Gastroesophageal sphincter (tissue), 4 donors: ENCODE measurements at regions not wholly inside any gene's neighbourhood (a gene's known extent, or its start where the extent isn't known, plus 50 kb on each side); places are given as distances from the start of the nearest gene placed in this dataset.
"Not testable (repeated sequence)": the region's sequence is repeated elsewhere in the genome, so short reads cannot be mapped to it uniquely, and the experiment has no call there.

ENCODE experiments used
- ATAC-seq: fragments of 150-250 bp; one replicate; pipeline ENCODE4 v1.9.1; 2016; ENCODE audit warnings: mild to moderate bottlenecking, moderate library complexity
- H3K27ac ChIP-seq, 4 donors: fragments of 200-600 bp; sonication (generic) in 3 of 4; 1 replicate in 3 of 4; 2 replicates in 1 of 4; pipeline ENCODE4 v1.5.1; 2016 to 2019
- H3K27me3 ChIP-seq: fragments of 200-600 bp; sonication (generic); one replicate; pipeline ENCODE4 v1.5.1; 2019
- H3K36me3 ChIP-seq, 2 donors: fragments of 200-600 bp; sonication (generic); one replicate each; pipeline ENCODE4 v1.5.1; 2019; ENCODE audit warnings: control low read depth in 1 of 2
- H3K4me1 ChIP-seq, 3 donors: fragments of 200-600 bp; sonication (generic); 1 replicate in 2 of 3; 2 replicates in 1 of 3; pipeline ENCODE4 v1.5.1; 2016 to 2019; ENCODE audit warnings: control low read depth in 2 of 3
- H3K4me3 ChIP-seq, 2 donors: fragments of 200-600 bp; sonication (generic); one replicate each; pipeline ENCODE4 v1.5.1; 2019; ENCODE audit warnings: mild to moderate bottlenecking in 1 of 2, moderate library complexity in 1 of 2
- H3K9me3 ChIP-seq, 3 donors: fragments of 200-600 bp; sonication (generic); one replicate each; pipeline ENCODE4 v1.5.1; 2017 to 2019; ENCODE audit warnings: control low read depth in 2 of 3
- CTCF ChIP-seq, 4 experiments: fragments of 200-600 bp in 2 of 4; fragments of 450-650 bp in 2 of 4; sonication (generic) in 1 of 4; IDR thresholded peaks; one replicate each; pipeline ENCODE4 v1.5.1; 2017 to 2019; ENCODE audit warnings: antibody characterized with exemption in 4 of 4, mild to moderate bottlenecking in 2 of 4, moderate library complexity in 2 of 4
- EP300 ChIP-seq: sonication (generic); formaldehyde crosslinking; IDR thresholded peaks from one replicate; pipeline ENCODE4 v1.6.1; 2017; ENCODE audit warnings: antibody characterized with exemption, mild to moderate bottlenecking
- POLR2A ChIP-seq, 2 donors: fragments of 450-650 bp; IDR thresholded peaks; one replicate each; pipeline ENCODE4 v1.6.1; 2017; ENCODE audit warnings: antibody characterized with exemption in 2 of 2, mild to moderate bottlenecking in 2 of 2, moderate library complexity in 1 of 2
- POLR2AphosphoS5 ChIP-seq: sonication (generic); formaldehyde crosslinking; IDR thresholded peaks from one replicate; pipeline ENCODE4 v1.6.1; 2017; ENCODE audit warnings: antibody characterized with exemption
- WGBS, 2 donors: methylation state at CpG; one replicate each; pipeline ENCODE4 v1.1.5; 2018; ENCODE audit warnings: low coverage in 1 of 2; 5-methylcytosine and 5-hydroxymethylcytosine counted together

- 78 to 96% methylated on average over 2 to 3 of the region's 3 CpGs for WGBS, 2 donors
- H3K4me3 ChIP-seq, result no peak overlapping the region
- no peaks in the 10 kb centered on the region for H3K27me3 ChIP-seq
- no peaks in the 10 kb centered on the region for H3K36me3 ChIP-seq
- no peaks in the 10 kb centered on the region for H3K4me1 ChIP-seq
- H3K27ac ChIP-seq, result no peak overlapping the region
- no peak for ATAC-seq
- no peaks in the 10 kb centered on the region for H3K9me3 ChIP-seq
- TF ChIP-seq POLR2A (IDR thresholded peaks at IDR 0.05) (no peak), EP300 (no peak), CTCF (IDR thresholded peaks at IDR 0.05) (no peak), POLR2AphosphoS5 (no peak)
These were observed 713.4 kb downstream of the CDH18 start for GRCh38 chr5:19274578-19274977.

GRCh38 chr5:19285286-19285685 is 702.7 kb downstream of the CDH18 start:
- WGBS, 2 donors, result 91 to 100% methylated on average over 3 of the region's 3 CpGs
- no peak overlapping the region for H3K4me3 ChIP-seq
- H3K4me1 ChIP-seq, result no peaks in the 10 kb centered on the region
- H3K36me3 ChIP-seq, result no peaks in the 10 kb centered on the region
- TF ChIP-seq EP300 (no peak), POLR2AphosphoS5 (no peak), POLR2A (IDR thresholded peaks at IDR 0.05) (no peak), CTCF (IDR thresholded peaks at IDR 0.05) (no peak)
- no peak overlapping the region for H3K27ac ChIP-seq
- peaks cover 0 to 14% (median 0%) of the 10 kb centered on the region in 3 donors for H3K9me3 ChIP-seq
- no peaks in the 10 kb centered on the region for H3K27me3 ChIP-seq
- ATAC-seq, result no peak

- not testable (repeated sequence) for ATAC-seq, H3K4me1 ChIP-seq, H3K27me3 ChIP-seq, H3K36me3 ChIP-seq, H3K4me3 ChIP-seq, H3K27ac ChIP-seq
- 95 to 100% methylated on average over 1 to 6 of the region's 54 CpGs for WGBS, 2 donors
- peaks cover 0 to 14% (median 0%) of the 10 kb centered on the region in 3 donors for H3K9me3 ChIP-seq
These were observed 700.3 kb downstream of the CDH18 start for GRCh38 chr5:19287548-19288277.

- 87 to 89% methylated on average over 4 to 6 of the region's 8 CpGs for WGBS, 2 donors
- H3K4me1 ChIP-seq, ATAC-seq, H3K36me3 ChIP-seq, H3K27ac ChIP-seq, H3K27me3 ChIP-seq, H3K4me3 ChIP-seq: not testable (repeated sequence)
- peaks cover 0 to 13% (median 0%) of the 10 kb centered on the region in 3 donors for H3K9me3 ChIP-seq
These were observed 699.7 kb downstream of the CDH18 start for GRCh38 chr5:19288311-19288710.

GRCh38 chr5:19297934-19298333 is 690.1 kb downstream of the CDH18 start:
- H3K27ac ChIP-seq, result no peak overlapping the region
- no peak for TF ChIP-seq EP300
- TF ChIP-seq CTCF (IDR thresholded peaks at IDR 0.05), result no peak
- TF ChIP-seq POLR2A (IDR thresholded peaks at IDR 0.05), result no peak
- TF ChIP-seq POLR2AphosphoS5, result no peak

GRCh38 chr5:19301271-19301670 is 686.7 kb downstream of the CDH18 start:
- H3K4me3 ChIP-seq, result no peak overlapping the region
- no peak for ATAC-seq
- no peaks in the 10 kb centered on the region for H3K4me1 ChIP-seq
- H3K36me3 ChIP-seq, result no peaks in the 10 kb centered on the region
- no peaks in the 10 kb centered on the region for H3K27me3 ChIP-seq
- no peaks in the 10 kb centered on the region for H3K9me3 ChIP-seq
- TF ChIP-seq EP300, result no peak
- no peak for TF ChIP-seq POLR2A (IDR thresholded peaks at IDR 0.05)
- no peak for TF ChIP-seq POLR2AphosphoS5
- WGBS, 2 donors, result 7 to 28% methylated on average over 1 of the region's 1 CpG
- H3K27ac ChIP-seq, result no peak overlapping the region

More at GRCh38 chr5:19297934-19298333, 690.1 kb downstream of the CDH18 start:
- Histone ChIP-seq H3K27me3 (no peaks in the 10 kb centered on the region), H3K36me3 (no peaks in the 10 kb centered on the region), H3K9me3 (no peaks in the 10 kb centered on the region), H3K4me3 (no peak overlapping the region), H3K4me1 (no peaks in the 10 kb centered on the region)
- WGBS, 2 donors, result 46 to 53% methylated on average over 2 of the region's 2 CpGs
- ATAC-seq, result no peak
